ENCODE measurements at regions not wholly inside any gene's neighbourhood (a gene's known extent, or its start where the extent isn't known, plus 50 kb on each side); places are given as distances from the start of the nearest gene placed in this dataset.

DNA sequence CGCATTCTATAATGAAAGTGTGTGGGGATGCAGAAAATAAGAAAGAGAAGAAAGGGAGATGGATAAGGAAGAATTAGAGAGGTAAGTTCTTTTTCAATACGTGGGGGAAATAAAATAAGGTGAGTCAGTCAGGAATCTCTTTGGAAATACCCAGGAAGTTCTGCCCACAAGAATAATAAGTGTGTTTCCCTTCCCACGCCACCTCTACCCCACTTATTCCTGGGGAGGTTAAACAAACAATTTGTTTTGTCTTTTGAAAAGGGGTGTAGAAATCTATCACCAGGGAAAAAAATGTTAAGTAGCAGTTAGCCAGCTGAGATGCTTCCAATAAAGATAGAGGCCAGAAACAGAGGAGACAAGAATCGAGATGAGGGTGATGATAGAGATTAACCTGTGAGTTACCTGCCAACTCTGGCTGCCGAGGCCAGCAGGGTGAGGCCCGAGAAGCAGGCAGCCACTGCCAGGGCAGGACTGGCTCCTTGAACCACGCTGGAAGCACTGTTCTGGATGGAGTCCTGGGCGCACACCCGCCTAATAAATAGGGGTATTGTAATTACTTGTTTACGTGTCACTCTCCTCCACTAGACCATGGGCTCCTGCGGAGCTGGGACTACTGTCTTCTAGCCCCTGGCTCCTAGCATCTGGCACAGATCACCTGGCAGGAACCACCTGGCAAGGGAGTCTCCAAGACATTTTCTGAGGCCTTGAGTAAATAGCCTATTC is 191.3 kb downstream of the FGFR2 start:
- H3K27ac Mint-ChIP-seq (ENCODE audit: unreplicated experiment): no peak overlapping the region
- no peaks in the 10 kb centered on the region for H3K36me3 Mint-ChIP-seq (ENCODE audit: unreplicated experiment)
- TF ChIP-seq, protein P1, sequence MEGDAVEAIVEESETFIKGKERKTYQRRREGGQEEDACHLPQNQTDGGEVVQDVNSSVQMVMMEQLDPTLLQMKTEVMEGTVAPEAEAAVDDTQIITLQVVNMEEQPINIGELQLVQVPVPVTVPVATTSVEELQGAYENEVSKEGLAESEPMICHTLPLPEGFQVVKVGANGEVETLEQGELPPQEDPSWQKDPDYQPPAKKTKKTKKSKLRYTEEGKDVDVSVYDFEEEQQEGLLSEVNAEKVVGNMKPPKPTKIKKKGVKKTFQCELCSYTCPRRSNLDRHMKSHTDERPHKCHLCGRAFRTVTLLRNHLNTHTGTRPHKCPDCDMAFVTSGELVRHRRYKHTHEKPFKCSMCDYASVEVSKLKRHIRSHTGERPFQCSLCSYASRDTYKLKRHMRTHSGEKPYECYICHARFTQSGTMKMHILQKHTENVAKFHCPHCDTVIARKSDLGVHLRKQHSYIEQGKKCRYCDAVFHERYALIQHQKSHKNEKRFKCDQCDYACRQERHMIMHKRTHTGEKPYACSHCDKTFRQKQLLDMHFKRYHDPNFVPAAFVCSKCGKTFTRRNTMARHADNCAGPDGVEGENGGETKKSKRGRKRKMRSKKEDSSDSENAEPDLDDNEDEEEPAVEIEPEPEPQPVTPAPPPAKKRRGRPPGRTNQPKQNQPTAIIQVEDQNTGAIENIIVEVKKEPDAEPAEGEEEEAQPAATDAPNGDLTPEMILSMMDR (IDR thresholded peaks at IDR 0.05): no peak
- peaks cover 2% of the 10 kb centered on the region for H3K27me3 Mint-ChIP-seq (ENCODE audit: unreplicated experiment)
- no peaks in the 10 kb centered on the region for H3K9me3 Mint-ChIP-seq (ENCODE audit: unreplicated experiment)
- DNase-seq (ENCODE audit: extremely low spot score, unreplicated experiment): no peak
- H3K4me1 Mint-ChIP-seq (ENCODE audit: unreplicated experiment): peaks cover 5% of the 10 kb centered on the region
- no peak overlapping the region for H3K4me3 Mint-ChIP-seq (ENCODE audit: unreplicated experiment)

DNA sequence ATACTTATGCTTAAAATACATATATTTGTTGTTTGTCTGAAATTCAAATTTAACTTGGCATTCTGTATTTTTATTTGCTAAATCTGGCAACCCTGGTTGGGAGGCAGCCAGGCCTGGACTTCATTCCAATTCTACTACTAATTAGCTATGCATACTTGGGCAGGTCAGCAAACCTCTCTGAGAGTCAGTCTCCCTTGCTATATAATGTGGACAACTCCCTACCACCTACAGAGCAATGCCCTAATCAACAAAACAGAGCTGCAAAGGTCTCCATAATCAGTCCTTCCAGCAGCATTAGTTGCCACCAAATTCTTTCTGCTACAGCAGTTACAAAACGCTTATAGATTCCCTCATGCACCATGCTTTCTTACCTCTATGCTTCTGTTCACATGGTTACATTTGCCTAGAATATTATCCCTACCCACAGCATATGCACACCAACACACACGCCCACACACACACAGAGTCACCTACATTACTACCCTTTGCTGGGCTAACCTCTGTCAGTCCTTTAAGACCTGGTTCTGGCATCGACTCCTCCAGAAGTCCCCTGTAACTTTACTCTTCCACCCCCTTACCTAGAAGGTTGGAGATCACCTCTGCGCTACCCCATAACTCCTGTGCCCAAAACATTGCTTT is 188.7 kb downstream of the FGFR2 start:
- no peaks in the 10 kb centered on the region for H3K36me3 Mint-ChIP-seq (ENCODE audit: unreplicated experiment)
- peaks cover 3% of the 10 kb centered on the region for H3K9me3 Mint-ChIP-seq (ENCODE audit: unreplicated experiment)
- H3K27ac Mint-ChIP-seq (ENCODE audit: unreplicated experiment): no peak overlapping the region
- no peaks in the 10 kb centered on the region for H3K27me3 Mint-ChIP-seq (ENCODE audit: unreplicated experiment)
- DNase-seq (ENCODE audit: extremely low spot score, unreplicated experiment): no peak
- H3K4me1 Mint-ChIP-seq (ENCODE audit: unreplicated experiment): peaks cover 5% of the 10 kb centered on the region
- TF ChIP-seq, protein P1 (IDR thresholded peaks at IDR 0.05): no peak
- H3K4me3 Mint-ChIP-seq (ENCODE audit: unreplicated experiment): no peak overlapping the region

- Mint-ChIP-seq H3K27ac (ENCODE audit: unreplicated experiment) (no peak overlapping the region), H3K27me3 (ENCODE audit: unreplicated experiment) (no peaks in the 10 kb centered on the region), H3K4me3 (ENCODE audit: unreplicated experiment) (no peak overlapping the region), H3K4me1 (ENCODE audit: unreplicated experiment) (peaks cover 5% of the 10 kb centered on the region), H3K36me3 (ENCODE audit: unreplicated experiment) (no peaks in the 10 kb centered on the region), H3K9me3 (ENCODE audit: unreplicated experiment) (peaks cover 3% of the 10 kb centered on the region)
- TF ChIP-seq, protein P1 (IDR thresholded peaks at IDR 0.05): no peak
- DNase-seq (ENCODE audit: extremely low spot score, unreplicated experiment): no peak
These were observed 187.2 kb downstream of the FGFR2 start for GRCh38 chr10:121411004-121411403.

DNA sequence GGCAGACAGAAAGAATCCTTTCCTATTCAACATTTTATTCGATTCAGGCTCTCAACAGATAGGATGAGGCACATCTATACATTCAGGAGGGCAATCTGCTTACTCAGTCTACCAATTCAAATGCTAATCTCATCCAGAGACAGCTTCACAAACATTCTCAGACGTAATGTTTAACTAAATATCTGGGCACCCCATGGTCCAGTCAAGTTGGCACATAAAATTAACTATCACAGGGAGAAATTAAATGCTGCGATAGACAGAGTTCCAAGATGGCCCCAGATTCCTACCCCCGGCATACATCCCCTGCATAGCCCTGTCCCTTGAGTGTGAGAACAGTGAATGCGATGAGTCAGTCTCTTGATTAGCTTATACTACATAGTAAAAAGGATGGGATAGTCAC is 184.3 kb downstream of the FGFR2 start:
- Mint-ChIP-seq H3K27me3 (ENCODE audit: unreplicated experiment) (peaks cover 2% of the 10 kb centered on the region), H3K9me3 (ENCODE audit: unreplicated experiment) (peaks cover 3% of the 10 kb centered on the region), H3K36me3 (ENCODE audit: unreplicated experiment) (no peaks in the 10 kb centered on the region), H3K27ac (ENCODE audit: unreplicated experiment) (no peak overlapping the region), H3K4me3 (ENCODE audit: unreplicated experiment) (no peak overlapping the region), H3K4me1 (ENCODE audit: unreplicated experiment) (no peaks in the 10 kb centered on the region)
- DNase-seq (ENCODE audit: extremely low spot score, unreplicated experiment): no peak
- TF ChIP-seq, protein P1 (IDR thresholded peaks at IDR 0.05): no peak

DNA sequence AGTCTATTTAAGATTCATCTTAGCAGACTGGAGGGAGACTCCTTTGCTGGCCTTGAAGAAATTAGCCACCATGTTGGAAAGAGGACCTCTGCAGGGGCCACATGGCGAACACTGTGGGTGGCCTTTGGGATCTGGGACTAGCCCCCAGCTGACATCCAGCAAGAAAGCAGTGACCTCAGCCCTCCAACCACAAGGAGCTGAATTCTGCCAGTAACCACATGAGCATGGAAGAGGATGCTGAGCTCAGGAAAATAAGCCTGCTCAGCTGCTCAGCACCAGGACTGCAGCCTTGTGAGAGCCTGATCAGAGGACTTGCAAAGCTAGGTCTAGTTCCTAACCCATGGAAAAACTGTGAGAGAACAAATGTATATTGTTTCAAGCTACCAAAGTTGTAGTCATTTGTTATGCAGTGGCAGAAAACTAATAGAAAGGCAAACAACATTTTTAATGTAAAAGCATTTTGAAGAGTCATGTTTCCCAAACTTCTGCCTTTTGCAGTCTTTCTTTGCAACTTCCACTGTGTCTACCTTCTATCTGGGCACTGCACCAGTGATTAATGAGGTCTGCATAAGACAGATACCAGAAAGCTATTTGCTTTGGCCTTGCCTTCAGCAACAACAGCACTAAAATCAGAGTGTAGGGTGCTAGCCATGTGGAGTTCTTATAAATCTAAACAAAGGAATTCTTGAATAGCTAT is 183.7 kb downstream of the FGFR2 start:
- Mint-ChIP-seq H3K4me3 (ENCODE audit: unreplicated experiment) (no peak overlapping the region), H3K36me3 (ENCODE audit: unreplicated experiment) (no peaks in the 10 kb centered on the region), H3K27me3 (ENCODE audit: unreplicated experiment) (peaks cover 4% of the 10 kb centered on the region), H3K27ac (ENCODE audit: unreplicated experiment) (no peak overlapping the region), H3K9me3 (ENCODE audit: unreplicated experiment) (peaks cover 3% of the 10 kb centered on the region), H3K4me1 (ENCODE audit: unreplicated experiment) (no peaks in the 10 kb centered on the region)
- no peak for DNase-seq (ENCODE audit: extremely low spot score, unreplicated experiment)
- TF ChIP-seq, protein P1 (IDR thresholded peaks at IDR 0.05): no peak
